Astrocyte of the cerebellum (primary cell): ENCODE measurements at regions not wholly inside any gene's neighbourhood (a gene's known extent, or its start where the extent isn't known, plus 50 kb on each side); places are given as distances from the start of the nearest gene placed in this dataset.
A peak's percentile ranks its signal among the peaks of the same experiment; 100 is the strongest.

Experiments
- DNase-seq: peaks from one replicate; pipeline ENCODE4 v3.0.0-alpha.2; 2011; ENCODE audit warnings: low read depth
- H3K4me3 ChIP-seq: 2 replicates; pipeline ENCODE4 v1.5.1; 2011; ENCODE audit warnings: mild to moderate bottlenecking, low read depth, low read length, moderate library complexity
- in situ Hi-C: cut with HindIII; loops from 2 replicates; pipeline ENCODE4 v1.10.0; 2017; ENCODE audit warnings: low sequenced_read_pairs
- TF ChIP-seq, protein P1 (sequence below): IDR thresholded peaks from 2 replicates; pipeline ENCODE4 v1.5.1; 2012; ENCODE audit warnings: low read length, low read depth, moderate library complexity, mild to moderate bottlenecking; ENCODE audit errors: missing control alignments

DNA sequence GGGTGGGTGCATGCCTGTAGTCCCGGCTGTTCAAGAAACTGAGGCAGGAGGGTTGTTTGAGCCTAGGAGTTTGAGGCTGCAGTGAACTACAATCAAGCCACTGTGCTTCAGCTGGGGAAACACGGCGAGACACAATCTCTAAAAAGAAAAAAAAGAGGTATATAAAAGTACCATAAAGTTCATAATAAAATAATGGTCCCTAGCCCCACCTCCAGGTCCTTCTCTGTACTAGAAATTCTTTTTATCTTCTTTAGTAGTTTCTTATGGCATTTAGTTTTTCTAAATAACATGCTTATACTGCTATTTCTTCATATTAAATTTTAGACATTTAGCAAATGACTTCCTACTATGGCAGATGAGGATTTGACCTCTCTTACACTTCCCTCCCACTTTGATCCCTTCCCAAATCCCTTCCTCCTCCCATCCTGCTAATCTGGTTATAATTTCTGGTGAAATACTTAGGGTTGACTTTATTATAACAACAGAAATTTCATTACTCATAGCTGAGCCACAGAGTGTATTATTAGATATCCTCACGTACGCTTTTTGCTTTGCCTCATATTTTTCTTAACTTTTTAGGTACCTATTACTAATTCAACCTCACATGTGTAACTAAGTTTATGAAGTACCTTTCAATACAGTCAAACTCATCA is 94.7 kb downstream of the SLC41A2 start:
- no peak for DNase-seq
- no peak overlapping the region for H3K4me3 ChIP-seq
- in situ Hi-C loops: no loop called here
- TF ChIP-seq, protein P1, sequence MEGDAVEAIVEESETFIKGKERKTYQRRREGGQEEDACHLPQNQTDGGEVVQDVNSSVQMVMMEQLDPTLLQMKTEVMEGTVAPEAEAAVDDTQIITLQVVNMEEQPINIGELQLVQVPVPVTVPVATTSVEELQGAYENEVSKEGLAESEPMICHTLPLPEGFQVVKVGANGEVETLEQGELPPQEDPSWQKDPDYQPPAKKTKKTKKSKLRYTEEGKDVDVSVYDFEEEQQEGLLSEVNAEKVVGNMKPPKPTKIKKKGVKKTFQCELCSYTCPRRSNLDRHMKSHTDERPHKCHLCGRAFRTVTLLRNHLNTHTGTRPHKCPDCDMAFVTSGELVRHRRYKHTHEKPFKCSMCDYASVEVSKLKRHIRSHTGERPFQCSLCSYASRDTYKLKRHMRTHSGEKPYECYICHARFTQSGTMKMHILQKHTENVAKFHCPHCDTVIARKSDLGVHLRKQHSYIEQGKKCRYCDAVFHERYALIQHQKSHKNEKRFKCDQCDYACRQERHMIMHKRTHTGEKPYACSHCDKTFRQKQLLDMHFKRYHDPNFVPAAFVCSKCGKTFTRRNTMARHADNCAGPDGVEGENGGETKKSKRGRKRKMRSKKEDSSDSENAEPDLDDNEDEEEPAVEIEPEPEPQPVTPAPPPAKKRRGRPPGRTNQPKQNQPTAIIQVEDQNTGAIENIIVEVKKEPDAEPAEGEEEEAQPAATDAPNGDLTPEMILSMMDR: peak; percentile 6

DNA sequence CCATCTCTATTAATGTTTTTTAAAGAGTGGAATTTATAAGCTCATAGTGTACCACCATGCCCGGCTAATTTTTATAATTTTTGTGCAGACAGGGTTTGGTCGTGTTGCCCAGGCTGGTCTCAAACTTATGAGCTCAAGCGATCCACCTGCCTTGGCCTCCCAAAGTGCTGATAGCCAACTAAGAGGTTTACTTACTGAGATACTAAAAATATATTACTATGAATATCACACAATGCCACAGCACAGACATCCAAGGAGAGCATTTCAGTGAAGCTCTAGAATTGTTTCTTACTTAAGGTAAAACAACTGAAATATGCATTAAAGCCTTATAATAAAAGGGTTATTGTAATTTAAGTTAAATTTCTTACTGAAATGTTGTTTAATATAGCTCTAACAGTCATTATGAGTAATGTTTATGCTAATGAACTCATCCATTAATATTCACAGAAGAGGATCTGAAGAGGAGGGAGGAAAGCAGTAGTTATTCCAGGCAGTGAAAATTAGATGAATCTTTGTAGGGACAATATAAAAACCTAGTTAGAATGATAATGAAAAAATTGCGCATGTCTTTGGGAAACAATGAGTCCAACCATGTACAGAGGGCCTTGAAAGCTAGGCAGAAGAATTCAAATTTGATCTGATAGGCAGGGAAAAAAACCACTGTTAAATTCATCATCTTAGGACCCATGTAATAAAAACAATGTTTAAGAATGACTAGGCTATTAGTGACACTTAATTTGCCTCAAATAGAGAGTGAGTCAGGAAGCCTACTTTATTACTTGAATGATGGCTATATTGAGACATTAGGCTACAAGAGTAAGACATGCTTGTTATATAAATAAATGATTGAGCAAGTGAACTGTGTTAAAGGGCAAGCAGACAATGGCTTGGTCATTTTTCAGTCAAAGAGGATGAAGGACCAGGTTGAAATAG is 99.2 kb downstream of the SLC41A2 start:
- in situ Hi-C loops: no loop called here
- peak; percentile 60 for DNase-seq
- H3K4me3 ChIP-seq: no peak overlapping the region
- TF ChIP-seq, protein P1: no peak

DNA sequence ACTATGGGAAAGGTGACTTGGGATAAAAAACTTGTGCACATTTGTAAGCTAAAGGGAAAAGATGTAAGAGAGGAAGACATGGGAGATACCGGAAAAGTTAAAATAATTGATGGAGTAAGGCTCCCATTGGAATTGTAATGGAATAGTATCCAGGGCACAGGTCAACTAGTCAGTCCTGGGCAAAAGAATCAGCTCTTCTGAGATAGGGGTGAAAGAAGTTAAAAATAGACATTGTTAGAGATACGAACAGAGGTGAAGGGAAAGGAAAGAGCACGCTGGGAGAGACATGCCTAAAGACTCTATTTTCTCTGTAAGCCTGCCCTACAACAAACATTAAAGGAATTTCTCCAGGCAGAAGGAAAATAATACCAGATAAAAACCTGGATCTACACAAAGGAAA is 101.6 kb downstream of the SLC41A2 start:
- in situ Hi-C loops: no loop called here
- no peak for DNase-seq
- TF ChIP-seq, protein P1: no peak
- no peak overlapping the region for H3K4me3 ChIP-seq

DNA sequence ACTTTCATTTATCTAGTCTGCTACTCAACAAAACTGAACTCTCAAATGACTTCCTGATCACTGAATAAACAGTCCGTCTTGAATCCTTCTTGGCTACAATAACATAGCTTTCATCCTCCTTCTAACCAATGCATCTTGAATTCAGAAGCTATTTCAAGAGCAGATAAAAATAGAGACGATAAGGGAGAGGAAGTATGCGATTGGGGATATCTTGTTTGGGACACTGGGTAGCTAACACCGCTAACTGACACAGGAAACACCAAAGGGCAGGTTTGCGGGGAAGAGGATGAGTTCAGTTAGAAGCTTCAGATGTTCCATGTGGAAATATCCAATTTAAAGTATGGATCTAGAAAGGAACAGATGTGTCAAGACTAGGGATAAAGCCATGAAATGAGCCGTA is 102.5 kb downstream of the SLC41A2 start:
- H3K4me3 ChIP-seq: no peak overlapping the region
- TF ChIP-seq, protein P1: no peak
- in situ Hi-C loops: no loop called here
- DNase-seq: no peak

DNA sequence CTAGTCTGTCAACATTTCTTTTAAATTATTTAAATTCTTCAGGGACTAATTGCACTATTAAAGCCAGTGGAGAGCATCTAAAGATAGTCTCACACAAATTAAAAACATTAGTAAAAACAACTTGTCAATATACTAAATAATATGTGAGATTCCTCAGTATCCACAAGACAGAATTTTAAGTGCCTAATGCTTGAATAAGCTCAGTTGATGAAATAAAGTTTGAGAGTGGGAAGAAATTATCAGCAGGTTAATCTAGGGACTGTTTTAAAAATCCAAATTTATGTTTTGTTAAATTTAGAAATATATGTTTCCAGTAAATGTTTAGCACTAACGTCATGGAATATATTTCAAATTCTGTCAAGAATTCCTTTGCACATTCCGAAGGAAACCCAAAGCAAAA is 105.2 kb downstream of the SLC41A2 start:
- DNase-seq: no peak
- TF ChIP-seq, protein P1: no peak
- in situ Hi-C loops: no loop called here
- H3K4me3 ChIP-seq: no peak overlapping the region

DNA sequence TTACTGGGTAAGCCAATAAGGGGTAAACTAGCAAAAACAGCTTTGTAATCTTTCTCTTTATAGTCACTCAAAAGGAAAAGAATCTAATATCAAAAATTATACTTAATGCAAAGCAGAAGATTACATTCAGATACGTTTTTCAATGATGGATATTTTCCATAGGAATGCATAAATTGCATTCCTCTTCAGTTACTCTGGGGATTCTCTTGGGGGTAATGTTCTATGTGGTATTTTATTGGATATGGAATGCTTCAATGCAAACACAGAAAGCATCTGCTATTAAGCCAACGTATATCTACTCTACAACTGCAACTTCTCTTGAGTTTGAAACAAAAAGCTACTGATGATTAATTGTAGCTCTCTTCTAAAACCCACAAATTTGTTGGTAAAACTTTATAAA is 106.0 kb downstream of the SLC41A2 start:
- in situ Hi-C loops: no loop called here
- TF ChIP-seq, protein P1: no peak
- no peak for DNase-seq
- no peak overlapping the region for H3K4me3 ChIP-seq
